ENCODE measurements at regions not wholly inside any gene's neighbourhood (a gene's known extent, or its start where the extent isn't known, plus 50 kb on each side); places are given as distances from the start of the nearest gene placed in this dataset.

GRCh38 chr3:62982795-62983455 is 107.7 kb upstream of the CADPS start:
- no peak overlapping the region for H3K9ac ChIP-seq (ENCODE audit: insufficient read depth, low read length)
- no peaks in the 10 kb centered on the region for H4K20me1 ChIP-seq (ENCODE audit: control insufficient read depth, extremely low read depth, insufficient read depth, low read length)
- no peaks in the 10 kb centered on the region for H3K27me3 ChIP-seq (ENCODE audit: control insufficient read depth, insufficient read depth, low read length)
- TF ChIP-seq CTCF (conservative IDR thresholded peaks at IDR 0.05 in 1 of 2, IDR thresholded peaks at IDR 0.05 in 1 of 2; ENCODE audit: low read depth in 1 of 2, low read length in 2 of 2) (no peak), EZH2 (IDR thresholded peaks at IDR 0.05; ENCODE audit: low read length, missing control alignments) (no peak)
- no peaks in the 10 kb centered on the region for H3K4me1 ChIP-seq (ENCODE audit: control insufficient read depth, extremely low read depth, insufficient read depth, low read length)
- no peak overlapping the region for H3K4me3 ChIP-seq (replicated peaks in 1 of 4; ENCODE audit: control extremely low read depth in 1 of 4, insufficient read depth in 1 of 4, low read depth in 3 of 4, low read length in 4 of 4)
- no peaks in the 10 kb centered on the region for H3K36me3 ChIP-seq (ENCODE audit: control insufficient read depth, insufficient read depth, low read length)
- no peak overlapping the region for H3K27ac ChIP-seq (ENCODE audit: insufficient read depth, low read length)
- H3K4me2 ChIP-seq (ENCODE audit: extremely low read depth, insufficient read depth, low read length): no peak overlapping the region
- no peaks in the 10 kb centered on the region for H3K9me3 ChIP-seq (ENCODE audit: control insufficient read depth, insufficient read depth, low read depth, low read length)
- H2AFZ ChIP-seq (ENCODE audit: low read length): no peak overlapping the region
- no peak for DNase-seq (ENCODE audit: low read depth in 2 of 2)
- H3K79me2 ChIP-seq (ENCODE audit: control insufficient read depth, insufficient read depth, low read length): no peaks in the 10 kb centered on the region

DNA sequence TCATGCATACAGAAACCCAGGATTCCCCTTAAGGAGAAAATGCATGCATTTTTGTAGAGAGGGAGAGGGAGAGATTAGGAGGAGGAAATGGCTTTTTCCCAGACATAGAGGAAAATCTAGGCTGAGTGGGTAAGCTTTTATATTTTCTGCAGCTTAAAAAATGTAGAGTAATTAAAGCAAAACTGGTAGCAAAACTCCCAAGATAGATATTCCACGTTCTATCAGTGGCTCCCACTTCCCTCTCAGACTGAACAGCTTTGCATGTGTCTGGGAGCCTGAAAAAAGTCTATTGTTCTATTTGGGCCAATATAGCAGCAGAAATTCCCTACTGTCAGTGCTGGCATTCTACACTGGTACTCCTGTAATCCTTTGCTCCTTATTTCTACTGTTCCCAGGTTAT is 110.8 kb upstream of the CADPS start:
- H3K36me3 ChIP-seq (ENCODE audit: control insufficient read depth, insufficient read depth, low read length): no peaks in the 10 kb centered on the region
- H3K9ac ChIP-seq (ENCODE audit: insufficient read depth, low read length): no peak overlapping the region
- TF ChIP-seq EZH2 (IDR thresholded peaks at IDR 0.05; ENCODE audit: low read length, missing control alignments) (no peak), CTCF (conservative IDR thresholded peaks at IDR 0.05 in 1 of 2, IDR thresholded peaks at IDR 0.05 in 1 of 2; ENCODE audit: low read depth in 1 of 2, low read length in 2 of 2) (no peak)
- no peaks in the 10 kb centered on the region for H3K27me3 ChIP-seq (ENCODE audit: control insufficient read depth, insufficient read depth, low read length)
- no peaks in the 10 kb centered on the region for H3K9me3 ChIP-seq (ENCODE audit: control insufficient read depth, insufficient read depth, low read depth, low read length)
- no peaks in the 10 kb centered on the region for H3K4me1 ChIP-seq (ENCODE audit: control insufficient read depth, extremely low read depth, insufficient read depth, low read length)
- no peaks in the 10 kb centered on the region for H4K20me1 ChIP-seq (ENCODE audit: control insufficient read depth, extremely low read depth, insufficient read depth, low read length)
- H3K4me2 ChIP-seq (ENCODE audit: extremely low read depth, insufficient read depth, low read length): no peak overlapping the region
- no peak overlapping the region for H2AFZ ChIP-seq (ENCODE audit: low read length)
- no peak for DNase-seq (ENCODE audit: low read depth in 2 of 2)
- no peak overlapping the region for H3K4me3 ChIP-seq (replicated peaks in 1 of 4; ENCODE audit: control extremely low read depth in 1 of 4, insufficient read depth in 1 of 4, low read depth in 3 of 4, low read length in 4 of 4)
- H3K27ac ChIP-seq (ENCODE audit: insufficient read depth, low read length): no peak overlapping the region
- no peaks in the 10 kb centered on the region for H3K79me2 ChIP-seq (ENCODE audit: control insufficient read depth, insufficient read depth, low read length)

DNA sequence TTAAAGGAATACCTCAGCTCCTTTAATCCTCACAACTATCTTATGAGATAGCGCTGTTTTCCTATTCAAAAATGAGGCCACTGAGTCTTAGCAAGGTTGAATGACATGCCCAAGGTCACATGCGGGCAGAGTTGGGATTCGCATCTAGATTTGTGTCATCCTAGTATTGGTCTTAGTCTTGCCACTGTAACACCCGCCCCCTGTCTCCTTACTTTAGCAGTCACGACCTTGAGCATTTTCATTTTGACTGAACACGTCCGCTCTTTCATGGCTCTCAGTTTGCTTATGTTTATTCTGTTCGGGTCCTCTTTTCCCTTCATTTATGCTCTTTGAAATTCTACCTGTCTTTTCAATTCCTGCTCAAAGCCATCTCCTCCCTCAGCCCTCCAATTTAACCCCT is 112.5 kb upstream of the CADPS start:
- no peak for DNase-seq (ENCODE audit: low read depth in 2 of 2)
- H3K4me2 ChIP-seq (ENCODE audit: extremely low read depth, insufficient read depth, low read length): no peak overlapping the region
- TF ChIP-seq EZH2 (IDR thresholded peaks at IDR 0.05; ENCODE audit: low read length, missing control alignments) (no peak), CTCF (conservative IDR thresholded peaks at IDR 0.05 in 1 of 2, IDR thresholded peaks at IDR 0.05 in 1 of 2; ENCODE audit: low read depth in 1 of 2, low read length in 2 of 2) (no peak)
- H3K9ac ChIP-seq (ENCODE audit: insufficient read depth, low read length): no peak overlapping the region
- no peak overlapping the region for H2AFZ ChIP-seq (ENCODE audit: low read length)
- no peaks in the 10 kb centered on the region for H3K9me3 ChIP-seq (ENCODE audit: control insufficient read depth, insufficient read depth, low read depth, low read length)
- H3K27me3 ChIP-seq (ENCODE audit: control insufficient read depth, insufficient read depth, low read length): no peaks in the 10 kb centered on the region
- H3K79me2 ChIP-seq (ENCODE audit: control insufficient read depth, insufficient read depth, low read length): no peaks in the 10 kb centered on the region
- H3K36me3 ChIP-seq (ENCODE audit: control insufficient read depth, insufficient read depth, low read length): no peaks in the 10 kb centered on the region
- no peaks in the 10 kb centered on the region for H3K4me1 ChIP-seq (ENCODE audit: control insufficient read depth, extremely low read depth, insufficient read depth, low read length)
- H3K4me3 ChIP-seq (replicated peaks in 1 of 4; ENCODE audit: control extremely low read depth in 1 of 4, insufficient read depth in 1 of 4, low read depth in 3 of 4, low read length in 4 of 4): no peak overlapping the region
- H4K20me1 ChIP-seq (ENCODE audit: control insufficient read depth, extremely low read depth, insufficient read depth, low read length): no peaks in the 10 kb centered on the region
- H3K27ac ChIP-seq (ENCODE audit: insufficient read depth, low read length): no peak overlapping the region
